Mesenchymal stem cell (in vitro differentiated cells and primary cell): ENCODE measurements at regions not wholly inside any gene's neighbourhood (a gene's known extent, or its start where the extent isn't known, plus 50 kb on each side); places are given as distances from the start of the nearest gene placed in this dataset. TPM values are rescaled to one million over a fixed set of nuclear protein-coding genes. Genes with fewer than 3 reads are reported as not detected.

Experiments used
- DNase-seq: peaks from one replicate; pipeline ENCODE4 v3.0.0-alpha.2; 2013
- H2AFZ ChIP-seq: one replicate; pipeline ENCODE4 v1.6.1; 2013; ENCODE audit warnings: low read depth, mild to moderate bottlenecking, control low read depth, inconsistent platforms, low read length, moderate library complexity
- H2AK5ac ChIP-seq: 2 replicates; pipeline ENCODE4 v1.6.1; 2013; ENCODE audit warnings: low read length, moderate library complexity, mild to moderate bottlenecking, inconsistent platforms; ENCODE audit not compliant: severe bottlenecking
- H2BK120ac ChIP-seq: one replicate; pipeline ENCODE4 v1.6.1; 2013; ENCODE audit warnings: low read depth, mild to moderate bottlenecking, inconsistent platforms, low read length, moderate library complexity
- H2BK12ac ChIP-seq, 2 experiments: one replicate each; pipeline ENCODE4 v1.6.1; 2013; ENCODE audit warnings: inconsistent platforms in 2 of 2, low read length in 2 of 2, mild to moderate bottlenecking in 2 of 2, moderate library complexity in 2 of 2, control low read depth in 1 of 2
- H2BK15ac ChIP-seq: one replicate; pipeline ENCODE4 v1.6.1; 2013; ENCODE audit warnings: mild to moderate bottlenecking, low read depth, inconsistent platforms; ENCODE audit not compliant: poor library complexity, severe bottlenecking
- H2BK5ac ChIP-seq: 2 replicates; pipeline ENCODE4 v1.6.1; 2013; ENCODE audit warnings: low read depth, mild to moderate bottlenecking, low read length, control low read depth, inconsistent platforms; ENCODE audit not compliant: poor library complexity, severe bottlenecking
- H3K14ac ChIP-seq, 2 experiments: one replicate each; pipeline ENCODE4 v1.6.1; 2013; ENCODE audit warnings: inconsistent platforms in 2 of 2, low read length in 2 of 2, control low read depth in 1 of 2, mild to moderate bottlenecking in 1 of 2, moderate library complexity in 1 of 2
- H3K18ac ChIP-seq, 2 experiments: one replicate each; pipeline ENCODE4 v1.6.1; 2013; ENCODE audit warnings: inconsistent platforms in 2 of 2, low read length in 2 of 2, control low read depth in 1 of 2, low read depth in 1 of 2, mild to moderate bottlenecking in 1 of 2
- H3K23ac ChIP-seq, 2 experiments: one replicate each; pipeline ENCODE4 v1.6.1; 2013; ENCODE audit warnings: inconsistent platforms in 2 of 2, low read length in 2 of 2, mild to moderate bottlenecking in 2 of 2, moderate library complexity in 2 of 2, control low read depth in 1 of 2
- H3K27ac ChIP-seq: 2 replicates; pipeline ENCODE4 v1.5.1; 2013; ENCODE audit warnings: mild to moderate bottlenecking, moderate library complexity, low read length, control low read depth, inconsistent platforms; ENCODE audit not compliant: poor library complexity, severe bottlenecking
- H3K27me3 ChIP-seq, 2 experiments: 2 replicates each; pipeline versions ENCODE4 v1.6.1 to v1.7.0; 2013; ENCODE audit warnings: low read length in 2 of 2, mild to moderate bottlenecking in 2 of 2, moderate library complexity in 2 of 2, control low read depth in 1 of 2, inconsistent platforms in 1 of 2; ENCODE audit not compliant: control insufficient read depth in 1 of 2, insufficient read depth in 1 of 2
- H3K36me3 ChIP-seq, 2 experiments: 2 replicates each; pipeline versions ENCODE4 v1.6.1 to v1.7.0; 2013; ENCODE audit warnings: low read length in 2 of 2, control low read depth in 1 of 2, inconsistent platforms in 1 of 2, low read depth in 1 of 2, mild to moderate bottlenecking in 1 of 2; ENCODE audit not compliant: insufficient read depth in 2 of 2, control insufficient read depth in 1 of 2
- H3K4ac ChIP-seq, 2 experiments: one replicate each; pipeline ENCODE4 v1.6.1; 2013; ENCODE audit warnings: inconsistent platforms in 2 of 2, low read length in 2 of 2, mild to moderate bottlenecking in 2 of 2, moderate library complexity in 2 of 2, control low read depth in 1 of 2, low read depth in 1 of 2
- H3K4me1 ChIP-seq: 2 replicates; pipeline ENCODE4 v1.6.1; 2013; ENCODE audit warnings: low read depth, low read length, control low read depth; ENCODE audit not compliant: control insufficient read depth, insufficient read depth
- H3K4me2 ChIP-seq: 2 replicates; pipeline ENCODE4 v1.6.1; 2013; ENCODE audit warnings: low read length, mild to moderate bottlenecking, inconsistent platforms; ENCODE audit not compliant: poor library complexity, severe bottlenecking
- H3K4me3 ChIP-seq, 2 experiments: 2 replicates each; pipeline versions ENCODE4 v1.5.1 to v1.7.0; 2013; ENCODE audit warnings: low read length in 2 of 2, mild to moderate bottlenecking in 2 of 2, control low read depth in 1 of 2, low read depth in 1 of 2; ENCODE audit not compliant: insufficient read depth in 1 of 2
- H3K79me1 ChIP-seq: replicated peaks from 2 replicates; pipeline ENCODE4 v1.6.1; 2013; ENCODE audit warnings: mild to moderate bottlenecking, control low read depth, low read length, inconsistent platforms; ENCODE audit not compliant: poor library complexity, severe bottlenecking
- H3K9ac ChIP-seq: 2 replicates; pipeline ENCODE4 v1.7.0; 2013; ENCODE audit warnings: mild to moderate bottlenecking, low read length, moderate library complexity
- H3K9me3 ChIP-seq: 2 replicates; pipeline ENCODE4 v1.7.0; 2013; ENCODE audit warnings: mild to moderate bottlenecking, low read length; ENCODE audit not compliant: control insufficient read depth
- H4K8ac ChIP-seq: one replicate; pipeline ENCODE4 v1.6.1; 2013; ENCODE audit warnings: inconsistent platforms, mild to moderate bottlenecking, low read length, moderate library complexity
- H4K91ac ChIP-seq: one replicate; pipeline ENCODE4 v1.6.1; 2013; ENCODE audit warnings: mild to moderate bottlenecking, low read length, inconsistent platforms
- WGBS: methylation state at CpG from one replicate; pipeline ENCODE4 v1.1.7; 2013; ENCODE audit warnings: mixed read lengths; 5-methylcytosine and 5-hydroxymethylcytosine counted together
- small RNA-seq: library from polyadenylated mRNA; stranded (forward); fragments of <200 nt; extraction: miRNeasy Mini kit (QIAGEN cat#:217004); gene quantifications from one replicate; pipeline ENCODE3, GENCODE V24; 2013; ENCODE audit warnings: low read depth

GRCh38 chr22:22032099-22032905 lies 49.7 kb upstream of the TOP3B start:
- H3K9me3 ChIP-seq = no peaks in the 10 kb centered on the region
- no peak overlapping the region for H3K27ac ChIP-seq
- no peak overlapping the region for H2BK12ac ChIP-seq
- H2BK120ac ChIP-seq = no peak overlapping the region
- no peak overlapping the region for H4K91ac ChIP-seq
- WGBS = 60% methylated on average over 4 of the region's 4 CpGs
- H3K9ac ChIP-seq = no peak overlapping the region
- H3K36me3 ChIP-seq = no peaks in the 10 kb centered on the region
- no peak overlapping the region for H2AFZ ChIP-seq
- H3K18ac ChIP-seq = no peak overlapping the region
- no peak overlapping the region for H3K4me3 ChIP-seq
- DNase-seq = no peak
- H4K8ac ChIP-seq = no peak overlapping the region
- H2BK5ac ChIP-seq = no peak overlapping the region
- no peak overlapping the region for H3K4ac ChIP-seq
- no peak overlapping the region for H3K23ac ChIP-seq
- H3K4me2 ChIP-seq = no peak overlapping the region
- H3K27me3 ChIP-seq = peaks cover 24 to 47% of the 10 kb centered on the region in 2 experiments
- H2BK15ac ChIP-seq = no peak overlapping the region
- no peak overlapping the region for H3K14ac ChIP-seq
- no peaks in the 10 kb centered on the region for H3K4me1 ChIP-seq
- no peaks in the 10 kb centered on the region for H3K79me1 ChIP-seq
- no peak overlapping the region for H2AK5ac ChIP-seq

Small RNA genes in the stretch of these regions (small RNA-seq; reads per million reads assigned to genes)
- gene AC245452.3 (not detected), gene AC245517.3 (not detected), gene AC245517.5 (not detected), gene IGLVIV-59 (not detected)
